Stimulated activated CD8-positive, alpha-beta memory T cell treated with anti-CD3 and anti-CD28 coated beads, Interleukin-7, amount 100 ng/mL, for 24 hours (primary cell): ENCODE measurements at regions not wholly inside any gene's neighbourhood (a gene's known extent, or its start where the extent isn't known, plus 50 kb on each side); places are given as distances from the start of the nearest gene placed in this dataset.

Experiments
- DNase-seq: peaks from one replicate; pipeline ENCODE4 v3.0.0-alpha.2; 2020; ENCODE audit warnings: low read depth

- DNase-seq, result no peak
Measured at GRCh38 chr21:16305686-16306085, 575.9 kb downstream of the USP25 start.

DNA sequence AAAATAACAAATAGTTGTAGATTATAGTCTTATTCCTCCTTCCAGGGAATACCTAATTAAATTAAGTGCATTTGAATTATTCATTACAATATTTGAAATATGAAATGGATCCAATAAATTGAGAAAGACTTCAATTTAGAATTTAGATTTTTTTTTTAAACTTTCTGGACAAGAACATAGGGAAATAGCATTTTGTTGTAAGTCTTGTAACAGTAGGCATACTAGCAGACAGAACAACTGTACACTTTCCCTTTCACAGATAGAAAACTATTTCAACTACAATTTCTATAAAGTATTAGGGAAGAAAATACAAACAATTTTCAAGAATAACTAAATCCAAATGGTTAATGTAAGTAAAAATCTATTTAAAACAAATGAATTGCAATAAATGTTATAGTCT lies 577.5 kb downstream of the USP25 start:
- no peak for DNase-seq

DNA sequence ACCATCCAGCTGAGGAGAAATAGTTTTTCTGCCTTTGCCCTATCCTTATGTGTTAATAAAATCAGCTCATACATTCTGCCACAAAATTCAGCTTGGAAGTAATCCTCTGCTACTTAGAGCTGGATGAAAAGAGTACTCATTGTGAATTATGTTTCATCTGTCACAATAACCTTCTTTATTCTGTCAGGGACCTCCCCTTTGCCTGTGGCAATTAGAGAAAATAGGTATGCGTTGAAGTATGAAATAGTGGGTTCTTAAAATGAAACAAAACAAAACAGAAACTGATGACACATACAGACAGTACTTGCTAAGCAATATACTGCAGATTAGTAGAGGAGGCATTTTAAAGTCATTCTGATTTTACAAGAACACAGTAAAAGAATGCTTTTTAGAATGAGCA lies 578.5 kb downstream of the USP25 start:
- no peak for DNase-seq

GRCh38 chr21:16309250-16309971 lies 579.6 kb downstream of the USP25 start:
- no peak for DNase-seq

DNA sequence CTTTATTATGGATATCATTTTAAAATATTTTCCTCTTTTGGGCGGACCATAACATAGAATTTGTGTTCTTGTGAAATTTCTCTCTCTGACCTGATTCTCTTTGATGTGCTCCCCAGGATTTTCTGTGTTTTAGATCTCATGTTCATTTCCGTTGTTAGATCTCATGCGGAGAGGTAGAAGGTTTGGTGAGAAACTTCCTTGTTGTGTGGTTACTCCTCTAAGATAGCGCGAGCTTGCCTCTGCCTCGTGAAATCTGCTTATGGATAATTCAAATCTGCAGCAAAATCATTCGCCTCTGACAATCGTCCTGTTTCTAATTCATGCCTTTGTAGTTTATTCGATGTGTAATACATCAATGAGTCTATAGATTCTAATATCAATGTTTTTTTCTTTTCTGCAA lies 580.4 kb downstream of the USP25 start:
- DNase-seq, result no peak

DNA sequence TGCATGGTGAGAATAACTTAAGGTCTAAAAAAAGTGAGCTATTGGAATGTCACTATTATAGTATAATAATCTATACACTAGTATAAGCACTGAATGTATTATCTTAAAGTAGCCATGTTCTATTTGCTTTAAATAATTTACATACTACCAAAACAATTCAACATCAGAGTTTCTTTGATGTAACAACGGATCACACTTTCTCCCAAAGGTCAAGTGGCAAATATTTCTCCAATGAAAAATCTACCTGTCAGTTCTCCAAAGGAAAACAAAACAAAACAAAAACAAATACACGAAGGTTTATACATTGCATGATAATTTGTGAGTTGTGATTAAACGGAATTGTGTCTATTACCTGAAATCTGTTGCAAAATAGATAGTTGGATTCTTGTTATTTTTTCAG lies 581.4 kb downstream of the USP25 start:
- DNase-seq, result no peak

GRCh38 chr21:16312321-16312720 lies 582.5 kb downstream of the USP25 start:
- DNase-seq, result no peak

DNA sequence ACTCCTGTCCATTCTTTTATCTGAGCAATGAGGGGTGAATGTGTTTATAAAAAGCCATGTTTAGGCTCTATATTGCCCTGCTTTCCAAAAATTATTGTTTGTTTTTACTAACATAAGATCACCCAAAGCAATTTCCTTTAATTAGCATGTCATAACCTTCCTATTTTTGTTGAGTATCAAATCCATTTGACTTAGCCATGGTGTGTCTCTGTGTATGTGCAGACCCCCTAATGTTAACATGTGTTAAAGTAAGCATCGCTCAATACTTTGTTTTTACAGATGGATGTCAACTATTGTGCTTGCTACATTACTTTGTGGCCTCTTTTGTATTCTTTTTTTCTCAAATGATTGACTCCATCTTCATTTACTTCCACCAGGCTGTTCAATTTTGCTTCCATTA lies 585.4 kb downstream of the USP25 start:
- DNase-seq, result no peak

- DNase-seq, result no peak
Measured at GRCh38 chr21:16318651-16319300, 589.0 kb downstream of the USP25 start.

DNA sequence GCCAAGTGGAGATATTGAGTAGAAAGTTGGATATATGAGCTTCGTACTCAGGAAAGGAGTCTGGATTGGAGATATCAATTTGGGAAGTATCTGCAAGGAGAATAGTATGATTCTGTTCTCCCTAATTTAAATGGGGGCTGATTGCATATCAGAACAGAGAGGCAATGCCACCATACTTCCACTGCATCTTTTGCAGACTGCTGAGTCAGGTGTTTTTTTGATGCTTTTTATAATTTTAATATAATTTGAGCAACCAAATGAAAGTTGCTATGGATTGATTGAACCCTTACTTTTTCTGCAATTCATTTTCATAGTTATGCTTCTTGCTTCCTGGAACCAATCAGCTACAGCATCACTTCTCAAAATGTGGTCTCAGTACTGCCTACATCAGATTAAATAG lies 590.3 kb downstream of the USP25 start:
- DNase-seq, result no peak

GRCh38 chr21:16322454-16322853 lies 592.7 kb downstream of the USP25 start:
- DNase-seq, result no peak

DNA sequence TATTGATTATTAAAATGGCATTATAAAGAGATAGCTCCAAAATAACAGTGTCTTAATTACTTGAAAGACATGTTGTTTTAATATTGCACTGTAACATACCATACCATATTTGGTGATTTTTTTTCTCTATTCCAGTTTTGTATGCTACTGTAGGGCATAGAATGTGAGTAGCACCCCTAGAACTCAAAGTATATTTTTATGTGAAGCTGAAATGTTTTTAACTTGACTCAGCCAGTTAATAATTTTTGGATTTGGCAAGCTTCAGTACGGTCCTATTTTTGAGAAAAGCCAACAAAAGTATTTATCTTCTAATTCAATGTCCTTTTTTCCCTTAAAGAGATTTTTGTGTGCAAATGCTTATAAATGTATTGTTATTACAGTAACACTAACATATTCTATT lies 593.8 kb downstream of the USP25 start:
- no peak for DNase-seq

- no peak for DNase-seq
Measured at GRCh38 chr21:16324630-16325029, 594.8 kb downstream of the USP25 start.

- DNase-seq, result no peak
Measured at GRCh38 chr21:16330082-16330907, 600.5 kb downstream of the USP25 start.

DNA sequence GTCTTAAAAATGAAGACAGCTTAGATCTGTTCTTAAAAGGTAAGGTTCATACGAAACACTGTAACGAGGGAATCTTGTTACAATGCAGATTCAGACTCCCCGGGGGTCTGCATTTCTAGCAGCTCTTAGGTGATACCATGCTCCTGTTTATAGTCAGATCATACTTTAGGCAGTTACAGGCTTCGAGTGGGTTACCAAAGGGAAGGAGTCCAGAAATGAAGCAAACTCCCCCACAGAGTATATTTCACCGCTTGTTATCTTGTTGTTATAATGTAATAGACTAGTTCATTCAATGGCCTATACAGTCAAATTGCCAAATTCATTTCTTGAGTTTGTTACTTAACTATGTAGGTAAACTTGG lies 601.1 kb downstream of the USP25 start:
- DNase-seq, result no peak

DNA sequence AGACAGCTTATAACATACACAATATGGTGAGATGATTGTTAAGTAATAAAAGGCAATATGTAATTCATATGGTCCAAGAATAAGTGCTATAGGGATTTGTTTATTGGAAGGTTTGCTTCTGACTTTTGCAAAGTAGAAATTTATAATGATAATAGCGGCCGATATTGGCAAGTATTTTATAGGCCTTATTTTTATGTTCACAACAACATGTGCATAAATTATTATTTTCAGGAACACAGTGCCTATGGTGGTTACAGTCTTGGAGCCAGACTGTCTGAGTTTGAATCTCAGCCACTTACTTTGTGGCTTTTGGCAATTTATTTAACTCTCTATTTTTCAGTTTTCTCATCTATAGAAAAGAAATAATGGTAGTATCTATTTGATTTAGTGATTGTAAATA lies 607.5 kb downstream of the USP25 start:
- DNase-seq, result no peak

- DNase-seq, result no peak
Measured at GRCh38 chr21:16342932-16343331, 613.1 kb downstream of the USP25 start.

DNA sequence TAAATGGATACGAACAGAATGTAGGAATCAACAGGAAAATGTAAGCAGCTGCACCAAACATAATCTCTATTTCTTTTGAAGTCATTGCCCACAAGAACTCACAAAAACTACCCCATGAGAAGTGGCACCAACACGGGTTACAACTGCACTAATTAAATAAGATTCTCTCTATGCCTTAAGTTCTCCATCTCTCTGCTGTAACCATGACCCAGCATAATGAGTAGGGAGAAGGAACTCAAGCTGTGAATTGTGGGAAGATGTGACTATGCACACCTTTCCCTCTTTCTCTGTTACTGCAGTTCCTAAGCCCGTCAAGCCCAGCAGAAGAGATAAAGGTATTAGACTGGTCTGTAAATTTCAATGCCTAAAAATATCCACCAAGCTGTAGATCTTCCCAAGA lies 614.0 kb downstream of the USP25 start:
- DNase-seq, result no peak

GRCh38 chr21:16345757-16346156 lies 616.0 kb downstream of the USP25 start:
- no peak for DNase-seq

DNA sequence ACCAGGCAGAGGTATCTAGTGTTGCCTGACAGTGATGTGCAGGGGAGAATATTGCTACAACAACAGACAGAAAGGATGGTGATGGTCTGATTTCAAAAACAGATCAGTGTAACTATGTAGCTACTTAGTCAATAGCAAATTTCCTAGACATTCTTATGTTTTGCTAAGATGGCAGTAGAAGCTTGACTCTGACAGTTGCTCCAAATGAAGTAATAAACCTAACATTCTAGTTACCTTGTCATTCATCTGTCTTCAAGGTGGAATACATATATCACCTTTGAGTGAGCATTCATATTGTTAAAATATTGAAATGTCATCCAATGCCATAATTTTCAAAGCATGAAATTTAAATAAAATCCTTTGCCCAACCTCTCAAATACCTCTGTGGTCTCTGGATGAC lies 617.4 kb downstream of the USP25 start:
- no peak for DNase-seq

GRCh38 chr21:16353764-16354163 lies 624.0 kb downstream of the USP25 start:
- no peak for DNase-seq

DNA sequence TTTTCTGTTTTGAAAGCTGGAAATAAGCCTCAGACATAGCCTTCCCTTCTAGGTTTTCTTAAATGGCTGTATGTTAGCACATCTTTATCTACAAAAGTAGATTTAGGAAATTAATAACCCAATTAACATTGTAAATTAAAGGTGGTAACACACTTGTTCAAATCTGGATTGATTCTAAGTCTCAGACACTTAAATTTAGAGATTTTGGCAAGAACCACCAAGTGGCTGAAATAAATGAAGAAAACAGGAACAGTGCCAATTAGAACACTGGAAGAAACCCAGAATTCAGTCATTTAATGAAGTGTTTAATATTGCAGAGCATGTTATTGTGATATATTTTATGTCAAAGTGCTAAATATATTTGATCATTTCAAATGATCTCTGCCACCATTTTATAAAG lies 628.2 kb downstream of the USP25 start:
- no peak for DNase-seq

GRCh38 chr21:16358784-16359183 lies 629.0 kb downstream of the USP25 start:
- DNase-seq, result no peak
